MCF 10A (cell line): ENCODE measurements at regions not wholly inside any gene's neighbourhood (a gene's known extent, or its start where the extent isn't known, plus 50 kb on each side); places are given as distances from the start of the nearest gene placed in this dataset.

Experiments used
- BruUV-seq: library from RNA; stranded (reverse); fragments of 400-500 nt; replicated peaks from 2 replicates; lab custom pipeline; 2021; lab: Mats Ljungman, UMichigan
- CTCF ChIA-PET: fragments of 300-600 bp; sonication (Branson Sonifier 250); formaldehyde crosslinking; extraction: SDS; loops from one replicate; lab custom pipeline; 2021; ENCODE audit warnings: antibody characterized with exemption, inconsistent platforms; lab: Yijun Ruan, JAX
- POLR2A ChIA-PET: fragments of 300-600, 350-650 bp; sonication (Branson Sonifier 250); formaldehyde crosslinking; extraction: SDS; loops from one replicate; lab custom pipeline; 2020; ENCODE audit warnings: antibody characterized with exemption, inconsistent platforms; lab: Yijun Ruan, JAX
- DNase-seq: peaks from one replicate; pipeline ENCODE4 v3.0.0-alpha.2; 2018; ENCODE audit not compliant: unreplicated experiment
- H3K27ac Mint-ChIP-seq: one replicate; pipeline ENCODE4 v1.8.0; 2022; ENCODE audit warnings: mild to moderate bottlenecking, low read depth, mixed read lengths; ENCODE audit not compliant: unreplicated experiment
- H3K27me3 Mint-ChIP-seq: one replicate; pipeline ENCODE4 v1.8.0; 2022; ENCODE audit warnings: mixed read lengths; ENCODE audit not compliant: insufficient read depth, unreplicated experiment
- H3K36me3 Mint-ChIP-seq: one replicate; pipeline ENCODE4 v1.8.0; 2022; ENCODE audit warnings: mild to moderate bottlenecking, moderate library complexity, mixed read lengths; ENCODE audit not compliant: insufficient read depth, unreplicated experiment
- H3K4me1 Mint-ChIP-seq: one replicate; pipeline ENCODE4 v1.8.0; 2022; ENCODE audit warnings: mixed read lengths; ENCODE audit not compliant: insufficient read depth, unreplicated experiment
- H3K4me3 Mint-ChIP-seq: one replicate; pipeline ENCODE4 v1.8.0; 2022; ENCODE audit warnings: mild to moderate bottlenecking, moderate library complexity, mixed read lengths; ENCODE audit not compliant: unreplicated experiment
- H3K9me3 Mint-ChIP-seq: one replicate; pipeline ENCODE4 v1.8.0; 2022; ENCODE audit warnings: mixed read lengths; ENCODE audit not compliant: unreplicated experiment
- intact Hi-C: fragments of 100-400 bp; cut with micrococcal nuclease; formaldehyde crosslinking; loops from 2 replicates; pipeline ENCODE4 v1.14.1; 2022
- TF ChIP-seq, protein P1 (sequence below): fragments of 200-600 bp; IDR thresholded peaks from one replicate; pipeline ENCODE4 v1.8.0; 2022; ENCODE audit warnings: antibody characterized with exemption, mild to moderate bottlenecking; ENCODE audit not compliant: unreplicated experiment

DNA sequence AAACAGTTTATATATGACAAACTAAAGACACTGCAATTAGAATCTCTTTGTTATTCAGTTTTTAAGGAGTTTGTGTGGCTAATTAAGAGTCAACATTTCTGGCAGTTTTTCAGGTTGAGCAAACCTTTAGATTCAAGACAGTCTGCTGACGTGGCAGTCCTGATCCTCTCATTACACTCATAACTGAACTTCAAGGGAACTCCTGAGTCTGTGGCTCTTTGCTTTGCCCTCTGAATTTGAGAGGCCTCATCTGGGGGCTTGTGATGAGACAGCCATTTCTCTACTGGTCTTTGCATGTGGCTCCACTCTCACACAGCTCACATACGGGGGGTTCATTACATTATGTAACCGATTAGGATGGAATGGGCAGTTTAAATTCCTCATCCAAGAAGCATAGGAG, 182.9 kb upstream of the MEF2C start:
- TF ChIP-seq, protein P1, sequence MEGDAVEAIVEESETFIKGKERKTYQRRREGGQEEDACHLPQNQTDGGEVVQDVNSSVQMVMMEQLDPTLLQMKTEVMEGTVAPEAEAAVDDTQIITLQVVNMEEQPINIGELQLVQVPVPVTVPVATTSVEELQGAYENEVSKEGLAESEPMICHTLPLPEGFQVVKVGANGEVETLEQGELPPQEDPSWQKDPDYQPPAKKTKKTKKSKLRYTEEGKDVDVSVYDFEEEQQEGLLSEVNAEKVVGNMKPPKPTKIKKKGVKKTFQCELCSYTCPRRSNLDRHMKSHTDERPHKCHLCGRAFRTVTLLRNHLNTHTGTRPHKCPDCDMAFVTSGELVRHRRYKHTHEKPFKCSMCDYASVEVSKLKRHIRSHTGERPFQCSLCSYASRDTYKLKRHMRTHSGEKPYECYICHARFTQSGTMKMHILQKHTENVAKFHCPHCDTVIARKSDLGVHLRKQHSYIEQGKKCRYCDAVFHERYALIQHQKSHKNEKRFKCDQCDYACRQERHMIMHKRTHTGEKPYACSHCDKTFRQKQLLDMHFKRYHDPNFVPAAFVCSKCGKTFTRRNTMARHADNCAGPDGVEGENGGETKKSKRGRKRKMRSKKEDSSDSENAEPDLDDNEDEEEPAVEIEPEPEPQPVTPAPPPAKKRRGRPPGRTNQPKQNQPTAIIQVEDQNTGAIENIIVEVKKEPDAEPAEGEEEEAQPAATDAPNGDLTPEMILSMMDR: no peak
- H3K4me3 Mint-ChIP-seq: no peak overlapping the region
- no peaks in the 10 kb centered on the region for H3K36me3 Mint-ChIP-seq
- DNase-seq: no peak
- ChIA-PET CTCF (no interaction called here), POLR2A (no interaction called here)
- H3K27me3 Mint-ChIP-seq: peaks cover 7% of the 10 kb centered on the region
- no peaks in the 10 kb centered on the region for H3K9me3 Mint-ChIP-seq
- no peaks in the 10 kb centered on the region for H3K4me1 Mint-ChIP-seq
- no peak overlapping the region for H3K27ac Mint-ChIP-seq
- no TSS peak for BruUV-seq
- intact Hi-C loops: no loop called here

DNA sequence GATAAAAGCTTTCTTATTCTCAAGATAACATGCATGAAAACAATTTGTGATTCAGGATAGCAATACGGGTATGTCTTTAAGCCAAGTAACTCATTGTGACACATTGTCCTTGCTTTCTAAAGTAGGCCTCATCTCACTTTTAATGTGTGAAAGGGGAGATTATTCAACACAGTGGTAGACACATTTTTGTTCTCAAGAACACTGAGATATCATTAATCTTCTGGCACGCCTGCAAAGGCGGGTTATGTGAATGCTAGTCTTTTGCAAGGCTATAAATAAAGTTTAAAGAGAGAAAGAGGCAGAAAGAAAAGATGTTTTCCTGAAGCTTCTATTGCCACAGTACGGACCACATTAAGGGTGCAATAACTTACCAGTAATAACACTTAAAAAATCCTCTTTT, 181.8 kb upstream of the MEF2C start:
- no peaks in the 10 kb centered on the region for H3K9me3 Mint-ChIP-seq
- CTCF ChIA-PET: no interaction called here
- no peaks in the 10 kb centered on the region for H3K36me3 Mint-ChIP-seq
- BruUV-seq: no TSS peak
- no peak overlapping the region for H3K4me3 Mint-ChIP-seq
- TF ChIP-seq, protein P1: no peak
- no peak overlapping the region for H3K27ac Mint-ChIP-seq
- H3K27me3 Mint-ChIP-seq: no peaks in the 10 kb centered on the region
- no peaks in the 10 kb centered on the region for H3K4me1 Mint-ChIP-seq
- DNase-seq: no peak
- POLR2A ChIA-PET: no interaction called here
- intact Hi-C loops: no loop called here

DNA sequence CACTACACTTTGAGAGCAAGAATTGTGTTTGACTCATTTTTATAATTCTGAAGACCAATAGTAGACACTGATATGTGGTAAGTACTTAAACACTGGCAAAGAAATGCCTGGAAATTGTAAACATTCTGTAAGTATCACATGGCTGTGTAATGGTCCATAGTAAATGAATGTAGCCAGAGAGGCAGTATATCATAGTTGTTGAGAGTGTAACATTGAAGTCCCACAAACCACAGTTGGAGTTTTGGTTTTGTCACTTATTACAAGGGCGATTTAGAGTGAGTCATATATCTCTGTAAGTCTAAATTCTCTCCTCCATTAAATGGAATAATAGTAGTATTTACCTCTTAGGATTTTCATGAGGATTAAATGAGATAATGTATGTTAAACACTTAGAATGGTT, 181.1 kb upstream of the MEF2C start:
- H3K27me3 Mint-ChIP-seq: no peaks in the 10 kb centered on the region
- TF ChIP-seq, protein P1: no peak
- intact Hi-C loops: no loop called here
- no peaks in the 10 kb centered on the region for H3K9me3 Mint-ChIP-seq
- H3K27ac Mint-ChIP-seq: no peak overlapping the region
- POLR2A ChIA-PET: no interaction called here
- DNase-seq: no peak
- H3K36me3 Mint-ChIP-seq: no peaks in the 10 kb centered on the region
- H3K4me3 Mint-ChIP-seq: no peak overlapping the region
- CTCF ChIA-PET: no interaction called here
- BruUV-seq: no TSS peak
- H3K4me1 Mint-ChIP-seq: no peaks in the 10 kb centered on the region

DNA sequence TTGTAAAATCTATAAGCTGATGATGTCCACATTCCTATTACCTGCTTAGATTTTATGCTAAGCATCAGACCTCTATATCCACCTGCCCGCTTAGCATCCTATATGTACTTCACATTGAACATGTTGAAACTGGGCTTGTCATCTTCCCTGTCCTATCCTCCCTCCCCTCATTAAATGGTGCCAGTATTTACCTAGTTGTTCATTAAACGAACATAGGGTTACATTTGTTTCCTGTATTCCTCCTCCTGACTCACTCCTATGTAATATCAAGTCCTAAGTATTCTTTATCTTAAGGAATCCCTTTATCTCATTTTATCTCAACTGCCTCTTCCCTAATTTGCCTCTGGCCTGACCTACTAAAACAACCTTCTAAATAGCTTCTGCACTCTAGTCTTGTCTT, 177.8 kb upstream of the MEF2C start:
- no TSS peak for BruUV-seq
- ChIA-PET CTCF (no interaction called here), POLR2A (no interaction called here)
- no peaks in the 10 kb centered on the region for H3K9me3 Mint-ChIP-seq
- no peak overlapping the region for H3K27ac Mint-ChIP-seq
- no peak for DNase-seq
- H3K27me3 Mint-ChIP-seq: peaks cover 9% of the 10 kb centered on the region
- H3K4me1 Mint-ChIP-seq: no peaks in the 10 kb centered on the region
- no peak overlapping the region for H3K4me3 Mint-ChIP-seq
- intact Hi-C loops: no loop called here
- TF ChIP-seq, protein P1: no peak
- no peaks in the 10 kb centered on the region for H3K36me3 Mint-ChIP-seq
